ENCODE measurements at regions not wholly inside any gene's neighbourhood (a gene's known extent, or its start where the extent isn't known, plus 50 kb on each side); places are given as distances from the start of the nearest gene placed in this dataset.
"Not testable (repeated sequence)": the region's sequence is repeated elsewhere in the genome, so short reads cannot be mapped to it uniquely, and the experiment has no call there.

DNA sequence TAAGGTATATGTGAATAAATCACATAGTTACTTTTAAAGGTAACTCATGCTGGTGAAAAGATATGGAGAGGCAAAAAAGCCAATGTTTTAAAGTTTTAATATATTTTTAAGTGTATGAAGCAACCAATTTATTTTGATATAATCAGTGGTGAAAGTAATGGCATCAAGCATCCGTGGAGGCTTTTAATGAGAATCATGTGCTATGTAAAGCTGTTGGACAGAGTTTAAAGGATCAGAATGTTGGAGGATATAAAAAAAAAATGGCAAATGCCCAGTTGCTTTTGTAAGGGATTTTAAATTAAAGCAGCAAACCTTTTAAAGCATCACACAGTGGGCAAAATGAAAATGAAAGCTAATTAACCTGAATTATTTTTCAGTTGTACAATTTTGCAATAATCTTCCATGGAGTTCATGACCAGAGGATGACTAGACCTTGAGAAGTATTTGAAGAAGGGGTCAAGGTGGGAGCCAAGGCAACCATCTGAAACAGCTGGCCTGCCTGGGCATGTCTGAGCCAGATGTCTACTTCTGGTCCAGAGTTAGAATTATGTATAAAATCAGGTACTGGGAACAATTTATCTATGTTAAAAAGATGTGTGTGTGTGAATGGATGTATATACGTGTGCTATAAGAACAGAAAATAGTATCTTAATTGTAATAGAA, 1007.9 kb downstream of the LTN1 start:
- intact Hi-C loops (cut with DNase I); ATAC-seq; H3K36me3 ChIP-seq; H3K27me3 ChIP-seq; H3K9me3 ChIP-seq; H3K4me1 ChIP-seq; H3K27ac ChIP-seq; DNase-seq; H3K4me3 ChIP-seq: not testable (repeated sequence)

DNA sequence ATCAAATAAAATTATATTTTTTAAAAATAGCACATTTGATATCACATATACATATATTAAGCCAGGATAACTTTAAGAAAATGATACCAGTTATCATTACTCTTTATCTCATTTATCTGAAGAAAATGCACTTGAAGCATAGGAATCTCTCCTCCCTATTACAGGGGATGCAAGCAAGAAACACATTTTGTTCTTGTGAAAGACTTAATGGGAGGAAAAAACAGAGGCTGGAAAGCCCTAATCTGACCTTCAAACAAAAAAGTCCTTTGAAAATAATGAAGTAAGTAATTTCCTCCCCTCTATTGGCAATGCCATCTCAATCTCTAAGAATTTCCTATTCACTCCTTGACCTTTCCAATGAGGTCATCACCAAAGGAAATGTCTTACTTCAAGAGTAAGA, 1012.6 kb upstream of the ADAMTS5 start:
- H3K27me3 ChIP-seq; H3K9me3 ChIP-seq; ATAC-seq; H3K4me1 ChIP-seq; H3K4me3 ChIP-seq; DNase-seq; intact Hi-C loops (cut with DNase I); H3K27ac ChIP-seq; H3K36me3 ChIP-seq: not testable (repeated sequence)

DNA sequence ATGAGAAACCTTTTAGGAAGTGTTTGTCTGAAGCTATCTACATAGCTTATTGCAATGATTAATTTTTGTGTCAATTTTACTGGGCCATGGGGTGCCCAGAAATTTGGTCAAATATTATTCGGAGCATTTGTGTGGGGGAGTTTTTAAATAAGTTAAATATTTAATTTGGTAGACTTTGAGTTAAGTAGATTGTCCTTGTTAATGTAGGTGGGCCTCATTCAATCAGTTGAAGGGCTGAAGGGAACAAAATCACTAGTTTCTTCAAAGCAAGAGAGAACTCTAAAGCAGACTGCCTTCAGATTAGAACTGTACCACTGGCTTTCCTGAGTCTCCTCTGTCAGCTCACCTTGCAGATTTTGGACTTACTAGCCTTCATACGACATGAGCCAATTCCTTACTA, 1008.6 kb upstream of the ADAMTS5 start:
- no peaks in the 10 kb centered on the region for H3K27me3 ChIP-seq
- no peak overlapping the region for H3K27ac ChIP-seq
- TF ChIP-seq, protein P1, sequence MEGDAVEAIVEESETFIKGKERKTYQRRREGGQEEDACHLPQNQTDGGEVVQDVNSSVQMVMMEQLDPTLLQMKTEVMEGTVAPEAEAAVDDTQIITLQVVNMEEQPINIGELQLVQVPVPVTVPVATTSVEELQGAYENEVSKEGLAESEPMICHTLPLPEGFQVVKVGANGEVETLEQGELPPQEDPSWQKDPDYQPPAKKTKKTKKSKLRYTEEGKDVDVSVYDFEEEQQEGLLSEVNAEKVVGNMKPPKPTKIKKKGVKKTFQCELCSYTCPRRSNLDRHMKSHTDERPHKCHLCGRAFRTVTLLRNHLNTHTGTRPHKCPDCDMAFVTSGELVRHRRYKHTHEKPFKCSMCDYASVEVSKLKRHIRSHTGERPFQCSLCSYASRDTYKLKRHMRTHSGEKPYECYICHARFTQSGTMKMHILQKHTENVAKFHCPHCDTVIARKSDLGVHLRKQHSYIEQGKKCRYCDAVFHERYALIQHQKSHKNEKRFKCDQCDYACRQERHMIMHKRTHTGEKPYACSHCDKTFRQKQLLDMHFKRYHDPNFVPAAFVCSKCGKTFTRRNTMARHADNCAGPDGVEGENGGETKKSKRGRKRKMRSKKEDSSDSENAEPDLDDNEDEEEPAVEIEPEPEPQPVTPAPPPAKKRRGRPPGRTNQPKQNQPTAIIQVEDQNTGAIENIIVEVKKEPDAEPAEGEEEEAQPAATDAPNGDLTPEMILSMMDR (IDR thresholded peaks at IDR 0.05): no peak

DNA sequence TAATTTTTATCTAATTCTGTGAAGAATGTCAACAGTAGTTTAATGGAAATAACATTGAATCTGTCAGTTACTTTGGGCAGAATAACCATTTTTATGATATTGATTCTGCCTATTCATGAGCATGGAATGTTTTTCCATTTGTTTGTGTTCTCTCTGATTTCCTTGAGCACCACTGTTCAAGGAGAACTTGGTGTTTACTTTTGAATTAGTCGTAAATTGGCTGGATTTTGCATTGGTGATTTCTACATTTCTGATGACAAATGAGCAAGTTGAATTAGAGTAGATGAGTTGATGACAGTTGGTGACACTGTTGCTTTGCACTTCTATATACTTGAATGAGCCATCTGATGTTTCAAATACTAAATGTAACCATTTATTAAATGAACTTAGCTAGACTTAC, 1007.3 kb upstream of the ADAMTS5 start:
- H3K4me1 ChIP-seq; H3K27me3 ChIP-seq; H3K9me3 ChIP-seq; intact Hi-C loops (cut with DNase I); ATAC-seq; H3K36me3 ChIP-seq; DNase-seq; H3K27ac ChIP-seq; H3K4me3 ChIP-seq: not testable (repeated sequence)

More for the DNA sequence above, 1008.6 kb upstream of the ADAMTS5 start:
- no peak overlapping the region for H3K4me3 ChIP-seq
- H3K4me1 ChIP-seq: no peaks in the 10 kb centered on the region
- DNase-seq (no peak), ATAC-seq (no peak)
- no peaks in the 10 kb centered on the region for H3K36me3 ChIP-seq
- H3K9me3 ChIP-seq: peaks cover 0 to 2% of the 10 kb centered on the region in 2 donors
- intact Hi-C loops (cut with DNase I): no loop called here

DNA sequence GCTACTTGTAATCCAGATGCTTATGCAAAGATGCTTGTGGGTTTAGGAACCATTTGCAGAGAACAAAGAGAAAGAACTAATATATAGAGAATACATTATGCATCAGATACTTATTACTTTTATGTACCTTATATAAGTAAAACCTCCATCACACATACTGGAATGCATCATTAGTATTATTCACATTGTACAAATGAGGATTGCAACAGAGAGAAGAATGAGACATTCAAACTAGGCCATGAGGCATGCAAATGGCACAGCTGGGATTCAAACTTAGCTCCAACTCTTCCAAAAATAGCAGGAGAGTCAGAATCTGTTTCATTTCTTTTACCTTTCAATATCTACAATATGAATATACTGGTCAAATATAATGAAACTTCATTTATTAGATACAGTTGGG, 1001.4 kb upstream of the ADAMTS5 start:
- ATAC-seq; H3K4me1 ChIP-seq; H3K9me3 ChIP-seq; intact Hi-C loops (cut with DNase I); H3K27ac ChIP-seq; DNase-seq; H3K27me3 ChIP-seq; H3K4me3 ChIP-seq; H3K36me3 ChIP-seq: not testable (repeated sequence)

DNA sequence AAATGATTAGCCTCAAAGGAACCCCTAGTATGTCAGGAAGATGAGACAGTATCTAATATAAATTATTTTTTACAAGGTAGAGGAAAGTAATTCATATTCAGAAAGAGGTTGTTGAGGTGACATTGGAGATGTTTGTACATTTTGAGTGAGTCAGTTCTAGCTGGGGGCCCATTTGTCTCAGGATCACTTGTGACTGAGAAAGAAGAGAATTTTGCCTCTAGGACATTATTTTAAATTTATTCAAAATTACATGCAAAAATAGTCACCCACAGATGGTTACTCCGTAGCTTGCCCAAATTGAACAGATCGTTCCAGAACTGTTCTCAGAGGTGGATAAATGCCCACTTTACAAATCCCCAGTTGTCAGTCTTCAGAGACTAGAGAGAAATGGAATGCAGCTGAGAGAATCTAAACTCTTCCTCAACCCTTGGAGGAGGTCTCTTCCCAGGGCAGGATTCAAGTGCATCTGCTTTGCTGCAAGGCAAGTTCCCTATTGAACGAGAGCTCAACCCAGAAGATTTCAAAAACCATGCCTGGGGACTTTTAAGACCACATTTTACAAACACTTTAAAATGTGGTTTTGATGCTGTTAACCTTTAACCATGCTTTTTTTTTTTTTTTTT, 987.8 kb upstream of the ADAMTS5 start:
- Histone ChIP-seq H3K4me1 (peaks cover 0 to 3% of the 10 kb centered on the region in 2 donors), H3K27ac (no peak overlapping the region), H3K36me3 (no peaks in the 10 kb centered on the region), H3K9me3 (peaks cover 0 to 3% of the 10 kb centered on the region in 2 donors), H3K4me3 (no peak overlapping the region), H3K27me3 (no peaks in the 10 kb centered on the region)
- ATAC-seq (peak; percentile 47), DNase-seq (no peak)
- TF ChIP-seq, protein P1 (IDR thresholded peaks at IDR 0.05): no peak
- intact Hi-C loops (cut with DNase I): no loop called here

DNA sequence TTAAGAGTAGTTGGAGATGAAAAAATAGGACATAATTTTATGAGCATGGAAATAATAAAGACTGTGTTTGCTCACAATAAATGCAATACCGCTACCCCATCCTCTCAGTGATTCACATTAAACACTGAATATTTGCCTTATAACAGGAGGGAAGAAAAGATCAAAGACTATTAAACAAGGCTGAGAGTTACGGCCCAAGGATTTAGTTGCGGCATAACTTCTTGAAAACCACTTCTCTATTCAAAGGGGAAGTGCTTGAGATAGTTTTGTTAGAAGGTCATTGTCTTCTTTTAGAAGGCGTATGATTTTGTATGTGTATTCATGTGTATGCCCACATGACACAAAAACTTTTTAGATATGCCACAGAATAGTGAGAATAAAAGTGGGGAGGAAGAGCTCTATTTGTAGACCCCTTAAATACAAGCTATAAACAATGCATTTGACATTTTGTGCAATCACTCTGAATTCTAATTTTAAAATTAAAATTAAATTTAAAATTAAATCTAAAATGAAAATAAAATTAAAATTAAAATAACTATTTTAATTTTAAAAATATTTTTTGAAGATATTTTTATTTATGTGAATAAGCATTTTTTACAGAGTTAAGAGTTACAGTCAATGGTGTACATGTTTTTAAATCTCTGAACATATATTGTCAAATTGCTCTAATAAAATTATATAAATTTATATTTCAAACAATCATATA, 986.6 kb upstream of the ADAMTS5 start:
- TF ChIP-seq, protein P1 (IDR thresholded peaks at IDR 0.05): no peak
- no peak overlapping the region for H3K27ac ChIP-seq
- H3K4me3 ChIP-seq: no peak overlapping the region
- H3K9me3 ChIP-seq: no peaks in the 10 kb centered on the region
- intact Hi-C loops (cut with DNase I): no loop called here
- peak in 1 of 4 donors; percentile 55 for DNase-seq
- peaks cover 0 to 3% of the 10 kb centered on the region in 2 donors for H3K4me1 ChIP-seq
- ATAC-seq: peak; percentile 88
- H3K27me3 ChIP-seq: no peaks in the 10 kb centered on the region
- no peaks in the 10 kb centered on the region for H3K36me3 ChIP-seq

DNA sequence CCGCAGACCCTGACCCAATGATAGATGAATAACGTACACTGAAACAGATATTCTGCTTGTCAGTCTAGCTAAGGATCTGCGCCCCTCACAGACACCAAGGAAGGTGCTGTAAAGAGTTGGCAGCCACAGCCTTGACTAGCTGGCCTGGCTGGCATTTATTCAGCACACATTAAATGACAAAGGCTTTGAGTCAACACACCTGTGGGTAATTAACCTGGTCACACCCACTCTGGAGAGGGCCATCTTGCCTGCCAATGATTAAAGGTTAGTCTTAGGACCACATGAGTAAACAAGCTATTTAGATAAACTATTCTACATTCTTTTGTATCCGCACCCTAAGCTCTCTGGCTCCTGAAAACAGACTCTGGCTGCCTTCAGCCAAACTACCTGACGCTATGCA, 982.2 kb upstream of the ADAMTS5 start:
- H3K4me3 ChIP-seq; DNase-seq; H3K4me1 ChIP-seq; H3K9me3 ChIP-seq; intact Hi-C loops (cut with DNase I); H3K27ac ChIP-seq; H3K36me3 ChIP-seq; H3K27me3 ChIP-seq; ATAC-seq: not testable (repeated sequence)

DNA sequence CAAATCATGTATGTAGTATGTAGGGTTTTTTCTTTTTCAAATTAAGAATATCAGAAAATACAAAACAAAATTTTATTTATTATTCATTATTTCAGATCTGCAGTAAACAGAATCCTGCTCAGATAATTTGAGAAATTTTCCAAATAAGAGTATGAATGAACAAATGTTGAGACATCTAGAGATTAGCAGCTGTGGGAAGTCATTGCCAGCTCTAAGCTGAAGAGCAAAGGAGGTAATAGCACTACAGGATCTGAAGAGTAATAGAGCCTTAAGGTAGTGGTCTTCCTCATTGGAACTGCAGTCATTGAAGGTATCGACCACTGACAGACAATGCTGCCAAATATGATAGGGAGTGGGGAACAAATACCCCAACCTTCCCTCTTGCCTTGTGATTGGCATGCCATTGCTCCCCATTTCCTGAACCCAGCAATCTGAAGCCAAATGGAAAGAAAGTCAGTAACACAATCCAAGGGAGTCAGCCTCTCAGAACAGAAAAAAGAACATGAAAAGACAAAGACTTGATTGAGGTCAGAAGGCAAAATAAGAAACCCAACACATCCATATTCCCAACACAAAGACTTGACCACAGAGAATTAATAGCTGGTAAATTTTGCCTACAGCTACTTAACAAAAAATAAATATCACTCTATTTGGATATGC, 963.4 kb upstream of the ADAMTS5 start:
- H3K4me3 ChIP-seq; H3K4me1 ChIP-seq; ATAC-seq; H3K9me3 ChIP-seq; DNase-seq; H3K36me3 ChIP-seq; H3K27me3 ChIP-seq; H3K27ac ChIP-seq; intact Hi-C loops (cut with DNase I): not testable (repeated sequence)

DNA sequence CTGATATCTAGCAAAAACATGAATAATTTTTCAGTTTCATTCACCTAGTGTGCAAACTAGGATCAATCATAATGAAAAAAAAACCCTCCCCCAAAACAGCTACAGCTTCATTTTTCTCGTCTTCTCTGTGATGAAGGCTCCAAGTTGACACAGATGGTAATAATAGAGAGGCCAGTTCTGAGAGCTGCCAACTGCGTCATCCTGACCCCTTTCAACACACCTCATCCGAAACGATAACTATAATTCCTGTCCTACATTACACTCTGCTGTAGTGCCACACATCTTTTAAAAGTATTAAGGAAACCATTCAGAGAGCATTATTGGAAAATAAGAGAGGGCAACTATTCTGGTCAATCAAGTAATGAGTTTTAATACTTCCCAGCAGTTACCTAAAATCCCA, 962.3 kb upstream of the ADAMTS5 start:
- H3K27me3 ChIP-seq; ATAC-seq; H3K36me3 ChIP-seq; H3K4me1 ChIP-seq; DNase-seq; intact Hi-C loops (cut with DNase I); H3K9me3 ChIP-seq; H3K4me3 ChIP-seq; H3K27ac ChIP-seq: not testable (repeated sequence)

All from left lung (tissue), 4 donors.